Kasumi-1 (cell line): ENCODE measurements at regions not wholly inside any gene's neighbourhood (a gene's known extent, or its start where the extent isn't known, plus 50 kb on each side); places are given as distances from the start of the nearest gene placed in this dataset.

ENCODE experiments used
- DNase-seq, 2 experiments: peaks; one replicate each; lab custom pipeline; 2025; lab: John Stamatoyannopoulos, UW

- no peak for DNase-seq
These were observed 95.4 kb downstream of the RMI2 start for GRCh38 chr16:11440657-11441012.

GRCh38 chr16:11445486-11445885, 100.2 kb downstream of the RMI2 start:
- no peak for DNase-seq

GRCh38 chr16:11446566-11447119, 101.4 kb downstream of the RMI2 start:
- DNase-seq = no peak

GRCh38 chr16:11447272-11447671, 102.0 kb downstream of the RMI2 start:
- no peak for DNase-seq

GRCh38 chr16:11447836-11448235, 102.6 kb downstream of the RMI2 start:
- no peak for DNase-seq

GRCh38 chr16:11448796-11449416, 103.6 kb downstream of the RMI2 start:
- no peak for DNase-seq

- no peak for DNase-seq
These were observed 104.5 kb downstream of the RMI2 start for GRCh38 chr16:11449716-11450115.

GRCh38 chr16:11450136-11450535, 104.9 kb downstream of the RMI2 start:
- DNase-seq = no peak

GRCh38 chr16:11452298-11452697, 107.0 kb downstream of the RMI2 start:
- no peak for DNase-seq

GRCh38 chr16:11452746-11453389, 107.6 kb downstream of the RMI2 start:
- no peak for DNase-seq

GRCh38 chr16:11456741-11457140, 111.5 kb downstream of the RMI2 start:
- DNase-seq = no peak

- no peak for DNase-seq
These were observed 114.5 kb downstream of the RMI2 start for GRCh38 chr16:11459722-11460121.

- DNase-seq = no peak
These were observed 115.7 kb downstream of the RMI2 start for GRCh38 chr16:11460820-11461594.

GRCh38 chr16:11461595-11461990, 116.3 kb downstream of the RMI2 start:
- no peak for DNase-seq

GRCh38 chr16:11462036-11462435, 116.8 kb downstream of the RMI2 start:
- no peak for DNase-seq

- no peak for DNase-seq
These were observed 117.6 kb downstream of the RMI2 start for GRCh38 chr16:11462861-11463260.

GRCh38 chr16:11464241-11464640, 119.0 kb downstream of the RMI2 start:
- DNase-seq = no peak

GRCh38 chr16:11465675-11466074, 120.4 kb downstream of the RMI2 start:
- DNase-seq = no peak

- no peak for DNase-seq
These were observed 115.9 kb downstream of the LITAF start for GRCh38 chr16:11470676-11471415.

- DNase-seq = no peak
These were observed 115.2 kb downstream of the LITAF start for GRCh38 chr16:11471548-11471947.

- no peak for DNase-seq
These were observed 114.3 kb downstream of the LITAF start for GRCh38 chr16:11472410-11472809.

GRCh38 chr16:11472851-11473250, 113.9 kb downstream of the LITAF start:
- no peak for DNase-seq
